GM04503 (cell line): ENCODE measurements at regions not wholly inside any gene's neighbourhood (a gene's known extent, or its start where the extent isn't known, plus 50 kb on each side); places are given as distances from the start of the nearest gene placed in this dataset.
A peak's percentile ranks its signal among the peaks of the same experiment; 100 is the strongest.
"Not testable (repeated sequence)": the region's sequence is repeated elsewhere in the genome, so short reads cannot be mapped to it uniquely, and the experiment has no call there.

Source experiments
- DNase-seq: peaks from one replicate; pipeline ENCODE4 v3.0.0-alpha.2; 2012; ENCODE audit warnings: low read depth

DNA sequence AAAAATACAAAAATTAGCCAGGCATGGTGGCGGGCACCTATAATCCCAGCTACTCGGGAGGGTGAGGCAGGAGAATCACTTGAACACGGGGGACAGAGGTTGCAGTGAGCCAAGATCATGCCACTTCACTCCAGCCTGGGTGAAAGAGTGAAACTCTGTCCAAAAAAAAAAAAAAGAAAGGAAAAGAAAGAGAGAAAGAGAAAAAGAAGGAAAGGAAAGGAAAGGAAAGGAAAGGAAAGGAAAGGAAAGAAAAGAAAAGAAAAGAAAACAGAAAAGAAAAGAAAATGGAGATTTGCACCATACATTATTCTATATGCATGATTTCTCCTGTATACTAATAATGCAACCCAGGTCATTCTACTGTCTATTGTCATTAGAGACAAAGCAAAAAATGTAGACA, 421.5 kb downstream of the PCDH19 start:
- not testable (repeated sequence) for DNase-seq

DNA sequence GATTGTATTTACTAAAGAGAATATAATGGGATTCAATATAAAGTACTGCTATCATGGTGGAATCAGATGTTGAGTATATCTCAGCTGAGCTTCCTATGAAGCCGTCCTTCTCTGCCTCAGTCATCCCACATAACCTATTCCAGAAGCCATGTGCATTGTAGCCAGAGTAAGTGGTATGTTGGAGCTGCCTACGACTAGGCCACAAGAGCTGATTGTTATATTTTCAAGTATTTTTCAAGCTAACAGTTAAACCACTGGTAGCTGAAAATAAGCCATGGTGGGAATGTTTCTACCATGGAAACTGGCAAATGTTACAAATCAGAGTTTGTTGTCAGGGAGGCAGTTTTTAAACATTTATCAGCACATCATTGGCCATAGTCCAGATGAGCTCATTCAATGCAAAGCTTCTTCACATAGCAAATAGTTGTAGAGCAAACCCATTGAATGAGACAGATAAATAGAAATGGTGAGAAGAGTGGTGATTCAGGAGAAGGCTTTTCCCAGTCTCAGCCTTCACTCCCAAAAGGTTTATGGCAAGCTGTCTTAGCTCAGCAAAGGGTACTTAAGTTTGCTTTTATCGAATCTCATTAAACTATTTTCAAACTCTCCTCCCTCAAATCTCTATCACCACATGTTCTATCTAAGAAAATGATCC, 436.4 kb downstream of the PCDH19 start:
- DNase-seq, result no peak

- DNase-seq, result no peak
Measured at GRCh38 chrX:99939883-99940232, 470.2 kb downstream of the PCDH19 start.

DNA sequence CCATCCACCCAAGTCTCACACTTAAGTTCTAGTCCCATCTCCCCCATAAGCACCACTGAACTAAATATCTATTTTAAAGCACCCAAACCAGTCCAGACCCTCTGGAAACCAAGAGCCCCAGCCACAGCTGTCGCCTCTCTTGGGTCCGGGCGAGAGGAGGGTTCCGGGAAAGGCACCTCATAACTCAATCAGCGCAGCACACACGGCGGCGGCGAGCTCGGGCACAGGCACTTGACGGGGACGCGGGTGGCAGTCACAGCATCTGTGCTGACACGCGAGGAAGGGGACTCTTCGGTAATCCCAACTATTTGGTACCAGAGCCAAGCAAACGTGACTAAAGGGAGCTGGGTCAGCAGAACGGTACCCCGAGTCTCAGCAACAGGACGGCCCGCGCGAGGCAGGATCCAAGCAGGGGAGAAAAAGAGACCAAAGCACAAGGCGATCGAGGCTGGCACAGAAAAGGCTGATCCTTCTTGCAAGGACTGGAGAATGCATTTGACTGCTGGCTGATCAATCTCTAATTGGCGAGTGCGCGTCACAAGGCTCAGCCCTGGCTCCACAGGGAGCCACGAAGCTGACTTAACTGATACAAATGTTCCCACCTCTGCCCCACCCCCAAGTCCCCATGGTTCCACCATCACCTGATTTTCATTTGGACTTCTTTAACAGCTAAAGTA, 470.7 kb downstream of the PCDH19 start:
- not testable (repeated sequence) for DNase-seq

- DNase-seq, result no peak
Measured at GRCh38 chrX:99938464-99938863, 471.6 kb downstream of the PCDH19 start.

DNA sequence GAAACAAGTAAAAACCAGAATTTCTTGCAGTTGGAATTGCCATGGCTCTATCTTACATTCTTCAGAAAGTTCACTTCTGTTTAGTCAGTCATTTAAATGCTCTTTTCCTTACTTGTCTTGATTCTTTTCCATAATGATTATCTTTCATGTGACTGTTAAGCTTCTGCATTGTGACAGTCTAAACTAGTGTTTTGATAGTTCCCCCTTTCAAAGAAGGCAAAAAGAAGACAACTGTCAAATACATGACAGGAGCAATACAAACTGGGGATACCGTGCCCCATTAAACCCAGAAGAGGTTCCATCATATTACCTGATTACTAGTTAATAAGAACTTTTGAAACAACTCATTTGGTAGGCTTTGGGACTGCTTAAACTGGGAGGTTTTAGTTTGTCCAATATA, 476.2 kb downstream of the PCDH19 start:
- DNase-seq, result no peak

DNA sequence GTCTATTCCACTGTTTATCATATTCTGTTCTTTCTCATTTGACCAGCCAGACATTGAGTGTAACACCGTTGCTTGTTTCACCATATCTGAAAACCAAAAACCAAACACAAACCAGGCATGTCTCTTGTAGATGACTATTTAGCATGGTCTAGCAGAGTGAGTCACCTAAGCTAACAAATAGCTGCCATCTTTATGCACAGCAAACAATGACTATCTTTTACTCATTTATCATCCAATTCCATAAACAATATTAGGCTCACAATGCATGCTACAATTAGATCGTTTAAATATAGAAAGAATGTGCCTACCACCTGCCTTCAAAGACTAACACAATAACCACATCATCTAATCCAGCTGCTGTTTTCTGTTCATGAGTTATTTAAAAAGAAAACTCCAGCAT, 495.4 kb downstream of the PCDH19 start:
- DNase-seq, result no peak

GRCh38 chrX:99913611-99914010, 496.5 kb downstream of the PCDH19 start:
- no peak for DNase-seq

DNA sequence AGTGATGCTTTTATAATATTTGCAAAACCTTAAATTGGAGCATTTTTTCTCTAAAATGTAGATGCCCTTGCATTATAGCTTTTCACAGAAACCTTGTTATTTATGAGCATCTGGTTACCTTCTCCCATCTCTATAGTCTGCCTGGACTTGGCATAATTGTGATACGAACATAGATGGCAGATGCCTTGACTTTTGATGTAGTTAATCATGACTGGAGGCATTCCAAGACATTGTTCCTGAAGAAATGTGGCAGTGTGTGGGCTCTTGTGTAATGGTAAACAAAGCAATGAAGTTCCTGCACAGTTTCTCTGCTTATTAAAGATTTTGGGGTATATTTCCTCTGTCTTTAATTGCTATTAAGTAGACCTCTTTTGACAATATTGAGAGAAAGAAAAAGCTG, 500.1 kb downstream of the PCDH19 start:
- DNase-seq, result no peak

- no peak for DNase-seq
Measured at GRCh38 chrX:99901091-99901490, 509.0 kb downstream of the PCDH19 start.

DNA sequence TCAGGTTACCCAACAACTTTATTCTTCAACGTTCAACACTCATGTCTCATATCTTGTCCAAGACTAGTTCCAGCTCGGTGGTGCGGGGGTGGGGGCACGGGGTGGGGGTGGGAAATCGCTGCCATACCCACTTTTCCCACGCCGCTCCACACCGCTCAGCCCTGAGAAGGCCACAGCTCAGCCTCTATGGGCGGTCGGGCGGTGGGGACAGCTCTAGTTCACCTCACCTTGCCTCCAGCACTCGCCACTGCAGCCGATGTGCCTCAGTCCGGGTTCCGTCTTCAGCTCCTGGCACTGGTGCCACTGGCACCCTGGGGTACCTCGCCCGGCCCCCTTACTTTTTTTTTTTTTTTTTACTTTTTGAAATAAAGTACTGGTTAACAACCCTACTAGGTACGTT, 522.2 kb downstream of the PCDH19 start:
- no peak for DNase-seq

- no peak for DNase-seq
Measured at GRCh38 chrX:99857455-99857854, 552.6 kb downstream of the PCDH19 start.

DNA sequence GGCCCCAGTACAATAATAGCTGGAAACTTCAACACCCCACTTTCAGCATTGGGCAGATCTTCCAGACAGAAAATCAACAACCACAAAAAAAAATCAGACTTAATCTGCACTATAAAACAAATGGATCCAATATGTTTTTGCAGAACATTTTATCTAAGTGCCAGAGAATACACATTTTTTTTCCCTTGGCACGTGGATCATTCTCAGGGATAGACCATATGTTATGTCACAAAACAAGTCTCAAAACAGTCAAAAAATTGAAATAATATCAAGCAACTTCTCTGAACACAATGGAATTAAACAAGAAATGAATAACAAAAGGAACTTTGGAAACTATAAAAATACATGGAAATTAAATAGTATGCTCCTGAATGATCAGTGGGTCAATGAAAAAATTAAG, 576.3 kb downstream of the PCDH19 start:
- DNase-seq, result no peak

DNA sequence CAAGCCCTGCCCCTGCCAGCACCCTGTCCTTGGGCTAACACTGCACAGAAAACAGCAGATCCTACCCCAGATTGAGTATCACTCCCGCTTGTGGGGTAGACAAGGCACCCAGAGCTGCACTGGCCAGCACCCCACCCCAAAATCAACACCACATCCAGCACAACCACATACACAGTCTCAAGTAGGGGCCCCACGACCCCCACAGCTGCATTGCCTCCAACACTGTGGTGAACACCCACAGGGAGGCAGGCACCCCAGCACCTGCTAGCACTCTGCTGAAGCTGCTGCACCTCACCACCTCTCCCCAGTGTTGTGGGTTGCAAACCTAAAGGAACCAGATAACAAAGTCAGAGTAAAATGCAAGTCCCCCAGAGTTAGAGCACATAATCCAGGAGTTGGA, 589.9 kb downstream of the PCDH19 start:
- DNase-seq, result no peak

DNA sequence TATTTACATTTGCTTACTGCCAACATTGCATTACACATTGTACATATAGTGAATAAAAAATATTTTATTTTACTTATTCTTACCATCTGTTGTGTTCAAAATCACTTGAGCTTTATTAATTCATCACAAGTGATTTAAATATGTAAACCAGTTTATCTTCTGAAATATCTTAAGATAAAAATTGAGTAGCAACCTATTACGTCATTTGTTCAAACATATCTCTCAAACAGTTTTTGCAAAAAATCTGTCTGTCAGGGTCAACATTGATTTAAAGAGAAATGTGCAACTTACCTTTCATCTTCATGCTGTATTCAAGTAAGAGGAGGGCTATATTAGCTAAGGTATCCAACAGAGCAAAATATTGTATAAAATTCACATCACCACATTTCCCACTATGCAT, 610.1 kb downstream of the PCDH19 start:
- DNase-seq, result no peak

GRCh38 chrX:99798936-99799335, 611.1 kb downstream of the PCDH19 start:
- peak; percentile 0 for DNase-seq

DNA sequence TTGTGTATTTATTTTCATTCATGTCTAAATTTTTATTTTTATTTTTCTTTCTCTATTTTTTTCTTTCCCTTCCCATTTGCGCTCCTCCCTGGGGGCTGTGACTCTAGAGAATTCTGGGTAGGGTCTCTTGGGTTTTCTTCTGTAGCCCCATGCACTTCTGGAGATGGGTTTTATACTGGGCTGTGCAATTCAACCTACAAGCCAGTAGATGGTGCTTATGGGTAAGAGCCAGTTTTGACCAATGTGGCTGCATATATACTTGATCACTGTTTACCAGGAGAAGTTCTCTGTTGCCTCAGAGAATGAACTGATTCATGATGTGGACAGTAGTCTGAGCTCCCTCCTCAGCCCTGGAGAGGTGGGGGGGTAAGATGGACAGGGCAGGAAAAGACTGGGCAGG, 614.6 kb downstream of the PCDH19 start:
- no peak for DNase-seq

DNA sequence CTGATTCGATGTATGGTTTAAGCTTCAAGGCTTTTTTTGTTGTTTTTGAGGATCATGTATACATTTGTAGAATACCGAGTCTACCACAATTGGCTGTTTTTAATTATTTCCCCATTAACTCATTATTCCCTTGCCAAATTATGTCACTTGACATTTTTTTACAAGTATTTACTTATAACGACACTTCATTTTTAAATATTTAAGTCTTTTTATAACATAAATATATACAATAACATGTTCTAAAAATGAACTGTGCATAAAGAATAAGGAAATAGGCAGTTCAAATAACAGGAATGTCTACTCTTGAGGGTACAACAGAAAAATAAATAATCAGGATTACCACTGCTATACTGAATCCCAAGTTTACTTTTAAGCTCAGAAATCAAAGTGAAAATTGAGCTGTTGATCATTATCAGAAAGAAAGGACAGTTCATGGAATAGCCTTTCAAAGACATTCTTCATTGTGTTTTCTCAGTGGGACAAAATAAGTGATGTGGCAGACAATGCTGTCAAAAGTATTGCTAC, 627.5 kb downstream of the PCDH19 start:
- no peak for DNase-seq

DNA sequence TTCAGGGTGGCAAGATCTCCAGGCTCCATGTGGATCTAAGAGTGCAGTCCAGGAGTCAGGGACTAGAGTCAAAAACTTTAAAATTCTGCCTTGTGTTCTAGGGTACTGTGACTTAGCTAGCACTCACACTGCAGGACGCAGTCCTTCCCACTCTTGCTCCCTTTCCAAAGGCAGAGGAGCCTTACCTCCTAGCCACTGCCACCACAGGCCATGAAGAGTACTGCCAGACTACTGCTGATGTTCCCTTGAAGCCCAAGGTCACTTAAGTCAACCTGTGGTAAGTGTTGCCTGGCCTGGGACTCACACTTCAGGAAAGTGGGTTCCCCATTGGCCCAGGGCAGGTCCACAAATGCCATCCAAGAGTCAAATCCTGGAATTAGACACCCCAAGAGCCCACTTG, 632.2 kb downstream of the PCDH19 start:
- DNase-seq, result no peak

DNA sequence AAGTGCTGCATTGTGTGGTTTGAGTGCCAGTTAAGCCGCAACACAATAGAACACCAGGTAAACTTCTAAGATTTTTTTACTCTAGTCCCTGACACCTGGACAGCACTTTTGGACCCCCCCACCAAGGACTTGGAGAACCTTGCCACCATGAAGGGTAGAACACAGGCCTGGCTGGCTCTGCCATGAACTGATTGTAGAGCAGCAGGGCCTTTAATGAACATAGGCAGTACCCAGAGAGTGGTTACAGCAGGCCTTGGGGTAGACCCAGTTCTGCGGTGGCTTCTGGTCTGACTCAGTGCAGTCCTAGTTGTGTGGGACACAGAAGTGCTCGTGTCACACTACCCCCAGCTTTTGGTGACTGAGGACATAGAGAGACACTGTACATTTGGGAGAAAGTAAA, 648.3 kb downstream of the PCDH19 start:
- DNase-seq, result no peak

GRCh38 chrX:99752776-99753175, 657.3 kb downstream of the PCDH19 start:
- DNase-seq, result no peak

GRCh38 chrX:99750721-99751120, 659.4 kb downstream of the PCDH19 start:
- DNase-seq, result no peak

DNA sequence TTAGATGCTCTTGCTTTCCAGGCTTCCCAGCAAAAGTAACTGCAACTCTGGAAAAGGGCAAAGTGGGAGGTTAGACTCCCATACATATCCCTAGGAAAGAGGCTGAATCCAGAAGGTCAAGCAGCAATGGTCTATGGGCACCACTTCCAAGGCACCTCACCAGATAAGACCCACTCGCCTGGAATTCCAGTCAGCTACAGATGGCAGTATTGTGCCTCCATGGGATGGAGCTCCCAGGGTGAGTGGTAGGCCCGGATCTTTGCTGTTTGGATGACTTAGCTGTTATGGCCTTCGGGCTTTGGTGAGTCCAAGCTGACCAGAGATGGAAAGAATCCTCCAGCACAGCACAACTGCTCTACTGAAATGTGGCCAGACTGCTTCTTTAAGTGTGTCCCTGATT, 688.0 kb downstream of the PCDH19 start:
- no peak for DNase-seq

DNA sequence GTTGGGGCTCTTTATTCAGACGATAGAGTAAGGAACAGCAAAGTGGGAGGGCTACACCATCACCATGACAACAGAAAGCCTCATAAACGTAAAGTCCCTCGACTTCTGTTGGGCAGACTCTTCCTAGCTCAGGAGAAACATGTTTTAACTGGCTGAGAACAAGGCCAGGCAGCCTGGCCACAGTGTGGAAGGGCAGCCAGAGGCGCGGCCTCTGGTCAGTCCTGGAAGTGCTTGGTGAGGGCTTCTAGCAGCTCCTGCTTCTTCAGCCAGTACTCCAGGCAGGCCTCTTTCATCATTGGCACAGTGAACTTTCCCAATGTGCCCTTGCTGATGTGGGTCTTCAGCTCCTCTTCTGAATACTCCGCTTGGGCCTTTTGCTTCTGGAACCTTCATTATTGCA, 690.9 kb downstream of the PCDH19 start:
- DNase-seq, result no peak
